ENCODE measurements at regions not wholly inside any gene's neighbourhood (a gene's known extent, or its start where the extent isn't known, plus 50 kb on each side); places are given as distances from the start of the nearest gene placed in this dataset.

GRCh38 chr18:71760541-71760940 lies 783.6 kb downstream of the CBLN2 start:
- ATAC-seq (ENCODE audit: low read depth) (no peak), DNase-seq (ENCODE audit: low spot score) (no peak)
- Histone ChIP-seq H3K27ac (ENCODE audit: poor library complexity, severe bottlenecking) (no peak overlapping the region), H3K4me3 (ENCODE audit: severe bottlenecking) (no peak overlapping the region), H3K4me1 (ENCODE audit: insufficient read depth, poor library complexity, severe bottlenecking) (no peaks in the 10 kb centered on the region), H3K9me3 (ENCODE audit: severe bottlenecking) (peaks cover 1% of the 10 kb centered on the region), H3K27me3 (ENCODE audit: insufficient read depth, poor library complexity, severe bottlenecking) (no peaks in the 10 kb centered on the region), H3K36me3 (ENCODE audit: low read depth) (no peaks in the 10 kb centered on the region)
- TF ChIP-seq CTCF (IDR thresholded peaks at IDR 0.05; ENCODE audit: poor library complexity, severe bottlenecking): no peak

- Histone ChIP-seq H3K27ac (ENCODE audit: poor library complexity, severe bottlenecking) (no peak overlapping the region), H3K9me3 (ENCODE audit: severe bottlenecking) (no peaks in the 10 kb centered on the region), H3K27me3 (ENCODE audit: insufficient read depth, poor library complexity, severe bottlenecking) (no peaks in the 10 kb centered on the region), H3K4me3 (ENCODE audit: severe bottlenecking) (no peak overlapping the region), H3K36me3 (ENCODE audit: low read depth) (no peaks in the 10 kb centered on the region), H3K4me1 (ENCODE audit: insufficient read depth, poor library complexity, severe bottlenecking) (no peaks in the 10 kb centered on the region)
- ATAC-seq (ENCODE audit: low read depth) (no peak), DNase-seq (ENCODE audit: low spot score) (no peak)
- TF ChIP-seq CTCF (IDR thresholded peaks at IDR 0.05; ENCODE audit: poor library complexity, severe bottlenecking): no peak
These were observed 789.9 kb downstream of the CBLN2 start for GRCh38 chr18:71754246-71754645.

GRCh38 chr18:71743634-71744033 lies 800.5 kb downstream of the CBLN2 start:
- ATAC-seq (ENCODE audit: low read depth) (no peak), DNase-seq (ENCODE audit: low spot score) (no peak)
- H3K27ac ChIP-seq (ENCODE audit: poor library complexity, severe bottlenecking): no peak overlapping the region
- TF ChIP-seq CTCF (IDR thresholded peaks at IDR 0.05; ENCODE audit: poor library complexity, severe bottlenecking): no peak
- no peaks in the 10 kb centered on the region for H3K36me3 ChIP-seq (ENCODE audit: low read depth)
- H3K27me3 ChIP-seq (ENCODE audit: insufficient read depth, poor library complexity, severe bottlenecking): no peaks in the 10 kb centered on the region
- no peaks in the 10 kb centered on the region for H3K4me1 ChIP-seq (ENCODE audit: insufficient read depth, poor library complexity, severe bottlenecking)
- H3K9me3 ChIP-seq (ENCODE audit: severe bottlenecking): no peaks in the 10 kb centered on the region
- H3K4me3 ChIP-seq (ENCODE audit: severe bottlenecking): no peak overlapping the region

- no peak for ATAC-seq (ENCODE audit: low read depth)
- no peak overlapping the region for H3K27ac ChIP-seq (ENCODE audit: poor library complexity, severe bottlenecking)
- TF ChIP-seq CTCF (IDR thresholded peaks at IDR 0.05; ENCODE audit: poor library complexity, severe bottlenecking): no peak
These were observed 814.5 kb downstream of the CBLN2 start for GRCh38 chr18:71729611-71730010.

GRCh38 chr18:71727909-71728308 lies 816.2 kb downstream of the CBLN2 start:
- H3K27ac ChIP-seq (ENCODE audit: poor library complexity, severe bottlenecking): no peak overlapping the region
- no peaks in the 10 kb centered on the region for H3K27me3 ChIP-seq (ENCODE audit: insufficient read depth, poor library complexity, severe bottlenecking)
- DNase-seq (ENCODE audit: low spot score) (no peak), ATAC-seq (ENCODE audit: low read depth) (no peak)
- no peaks in the 10 kb centered on the region for H3K4me1 ChIP-seq (ENCODE audit: insufficient read depth, poor library complexity, severe bottlenecking)
- H3K36me3 ChIP-seq (ENCODE audit: low read depth): no peaks in the 10 kb centered on the region
- no peak overlapping the region for H3K4me3 ChIP-seq (ENCODE audit: severe bottlenecking)
- no peaks in the 10 kb centered on the region for H3K9me3 ChIP-seq (ENCODE audit: severe bottlenecking)
- TF ChIP-seq CTCF (IDR thresholded peaks at IDR 0.05; ENCODE audit: poor library complexity, severe bottlenecking): no peak

More at GRCh38 chr18:71729611-71730010, 814.5 kb downstream of the CBLN2 start:
- H3K4me3 ChIP-seq (ENCODE audit: severe bottlenecking): no peak overlapping the region
- no peaks in the 10 kb centered on the region for H3K9me3 ChIP-seq (ENCODE audit: severe bottlenecking)
- no peaks in the 10 kb centered on the region for H3K27me3 ChIP-seq (ENCODE audit: insufficient read depth, poor library complexity, severe bottlenecking)
- DNase-seq (ENCODE audit: low spot score): no peak
- no peaks in the 10 kb centered on the region for H3K4me1 ChIP-seq (ENCODE audit: insufficient read depth, poor library complexity, severe bottlenecking)
- no peaks in the 10 kb centered on the region for H3K36me3 ChIP-seq (ENCODE audit: low read depth)
